ENCODE measurements at regions not wholly inside any gene's neighbourhood (a gene's known extent, or its start where the extent isn't known, plus 50 kb on each side); places are given as distances from the start of the nearest gene placed in this dataset.
"Not testable (repeated sequence)": the region's sequence is repeated elsewhere in the genome, so short reads cannot be mapped to it uniquely, and the experiment has no call there.

- intact Hi-C loops (cut with micrococcal nuclease), result no loop called here
- Mint-ChIP-seq H3K9me3 (no peaks in the 10 kb centered on the region), H3K4me1 (ENCODE audit: low read depth) (no peaks in the 10 kb centered on the region), H3K36me3 (ENCODE audit: low read depth) (no peaks in the 10 kb centered on the region), H3K4me3 (no peak overlapping the region), H3K27me3 (no peaks in the 10 kb centered on the region), H3K27ac (no peak overlapping the region)
- ATAC-seq (no peak), DNase-seq (no peak)
- ChIA-PET POLR2A (no interaction called here), CTCF (no interaction called here)
- no peak for TF ChIP-seq CTCF (IDR thresholded peaks at IDR 0.05)
Observed at GRCh38 chr4:156517546-156517945, 454.1 kb downstream of the PDGFC start.

DNA sequence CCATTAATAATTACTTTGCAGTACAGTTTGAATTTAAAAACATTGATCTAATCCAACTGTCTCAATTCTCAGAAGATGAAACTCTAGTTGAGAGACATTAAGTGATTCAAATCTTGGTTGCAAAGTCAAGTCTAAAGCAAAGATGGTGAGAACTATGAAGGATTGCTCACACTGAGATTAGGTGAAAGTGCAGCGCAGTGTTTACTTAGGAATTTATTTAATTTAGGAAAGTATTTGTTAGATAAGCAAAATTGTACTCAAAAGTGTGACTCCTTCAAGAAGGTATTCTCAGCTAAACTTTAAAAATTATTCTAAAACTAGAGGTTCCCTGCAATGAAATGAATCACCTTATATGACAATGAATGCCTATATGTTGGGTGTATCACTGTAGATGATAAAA lies 454.9 kb downstream of the PDGFC start:
- ChIA-PET POLR2A (no interaction called here), CTCF (no interaction called here)
- no peak overlapping the region for H3K4me3 Mint-ChIP-seq
- DNase-seq, result no peak
- intact Hi-C loops (cut with micrococcal nuclease), result no loop called here
- no peaks in the 10 kb centered on the region for H3K4me1 Mint-ChIP-seq (ENCODE audit: low read depth)
- ATAC-seq, result no peak
- no peaks in the 10 kb centered on the region for H3K36me3 Mint-ChIP-seq (ENCODE audit: low read depth)
- H3K27ac Mint-ChIP-seq, result no peak overlapping the region
- TF ChIP-seq CTCF (IDR thresholded peaks at IDR 0.05), result no peak
- no peaks in the 10 kb centered on the region for H3K27me3 Mint-ChIP-seq
- H3K9me3 Mint-ChIP-seq, result no peaks in the 10 kb centered on the region

GRCh38 chr4:156515295-156515694 lies 456.3 kb downstream of the PDGFC start:
- intact Hi-C loops (cut with micrococcal nuclease), result no loop called here
- Mint-ChIP-seq H3K9me3 (no peaks in the 10 kb centered on the region), H3K27ac (no peak overlapping the region), H3K36me3 (ENCODE audit: low read depth) (no peaks in the 10 kb centered on the region), H3K4me3 (no peak overlapping the region), H3K27me3 (no peaks in the 10 kb centered on the region), H3K4me1 (ENCODE audit: low read depth) (no peaks in the 10 kb centered on the region)
- DNase-seq (no peak), ATAC-seq (no peak)
- ChIA-PET CTCF (no interaction called here), POLR2A (no interaction called here)
- TF ChIP-seq CTCF (IDR thresholded peaks at IDR 0.05), result no peak

GRCh38 chr4:156512622-156513021 lies 459.0 kb downstream of the PDGFC start:
- H3K4me3 Mint-ChIP-seq, result no peak overlapping the region
- no peak overlapping the region for H3K27ac Mint-ChIP-seq
- ChIA-PET POLR2A (no interaction called here), CTCF (no interaction called here)
- H3K36me3 Mint-ChIP-seq (ENCODE audit: low read depth), result no peaks in the 10 kb centered on the region
- TF ChIP-seq CTCF (IDR thresholded peaks at IDR 0.05), result no peak
- H3K9me3 Mint-ChIP-seq, result peaks cover 4% of the 10 kb centered on the region
- ATAC-seq (no peak), DNase-seq (no peak)
- H3K27me3 Mint-ChIP-seq, result no peaks in the 10 kb centered on the region
- intact Hi-C loops (cut with micrococcal nuclease), result no loop called here
- H3K4me1 Mint-ChIP-seq (ENCODE audit: low read depth), result no peaks in the 10 kb centered on the region

DNA sequence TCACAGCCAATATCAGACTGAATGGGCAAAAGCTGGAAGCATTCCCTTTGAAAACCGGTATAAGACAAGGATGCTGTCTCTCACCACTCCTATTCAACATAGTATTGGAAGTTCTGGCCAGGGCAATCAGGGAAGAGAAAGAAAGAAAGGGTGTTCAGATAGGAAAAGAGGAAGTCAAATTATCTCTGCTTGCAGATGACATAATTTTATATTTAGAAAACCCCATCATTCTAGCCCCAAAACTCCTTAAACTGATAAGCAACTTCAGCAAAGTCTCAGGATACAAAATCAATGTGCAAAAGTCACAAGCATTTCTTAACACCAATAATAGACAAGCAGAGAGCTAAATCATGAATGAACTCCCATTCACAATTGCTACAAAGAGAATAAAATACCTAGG lies 461.7 kb downstream of the PDGFC start:
- ATAC-seq; intact Hi-C loops (cut with micrococcal nuclease); H3K9me3 Mint-ChIP-seq; H3K4me1 Mint-ChIP-seq (ENCODE audit: low read depth); DNase-seq; H3K36me3 Mint-ChIP-seq (ENCODE audit: low read depth); H3K27ac Mint-ChIP-seq; CTCF ChIA-PET; H3K27me3 Mint-ChIP-seq; H3K4me3 Mint-ChIP-seq; POLR2A ChIA-PET: not testable (repeated sequence)

DNA sequence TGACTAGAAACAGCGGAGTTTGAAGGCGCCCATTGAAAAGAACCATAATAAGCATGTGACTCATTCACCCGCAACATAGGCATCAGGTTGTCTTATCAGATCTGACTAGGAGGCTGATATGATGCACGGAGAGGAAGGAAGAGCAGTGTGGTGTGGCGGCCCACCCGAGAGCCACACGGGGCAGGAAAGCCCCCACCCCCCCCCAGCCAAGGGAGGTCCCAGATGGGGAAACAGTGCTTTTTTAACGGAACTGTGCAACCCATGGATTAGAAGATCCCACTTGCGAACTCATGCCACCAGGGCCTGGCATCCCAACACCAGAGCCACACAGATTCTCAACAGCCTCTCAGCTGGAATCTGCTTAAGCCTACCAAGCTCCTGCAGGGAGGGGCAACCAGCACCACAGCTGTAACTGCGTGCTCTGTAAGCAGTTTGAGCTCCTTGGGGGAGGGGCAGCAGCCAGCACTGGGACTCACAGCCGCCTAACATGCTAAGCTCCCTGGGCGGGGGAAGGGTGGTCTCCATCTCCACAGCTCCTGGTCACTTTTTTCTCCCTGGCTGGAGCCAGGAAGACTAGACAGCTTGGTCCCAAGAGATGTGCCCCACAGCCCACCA lies 466.2 kb downstream of the PDGFC start:
- Mint-ChIP-seq H3K4me3 (no peak overlapping the region), H3K27me3 (no peaks in the 10 kb centered on the region), H3K4me1 (ENCODE audit: low read depth) (no peaks in the 10 kb centered on the region), H3K9me3 (peaks cover 11% of the 10 kb centered on the region), H3K27ac (no peak overlapping the region), H3K36me3 (ENCODE audit: low read depth) (no peaks in the 10 kb centered on the region)
- POLR2A ChIA-PET, result no interaction called here
- CTCF ChIA-PET, result no interaction called here
- ATAC-seq (no peak), DNase-seq (no peak)
- no peak for TF ChIP-seq CTCF (IDR thresholded peaks at IDR 0.05)
- intact Hi-C loops (cut with micrococcal nuclease), result no loop called here

All from activated CD8-positive, alpha-beta T cell treated with anti-CD3 and anti-CD28 coated beads for 36 hours (primary cell).